AG04449 (cell line): ENCODE measurements at regions not wholly inside any gene's neighbourhood (a gene's known extent, or its start where the extent isn't known, plus 50 kb on each side); places are given as distances from the start of the nearest gene placed in this dataset.
"Not testable (repeated sequence)": the region's sequence is repeated elsewhere in the genome, so short reads cannot be mapped to it uniquely, and the experiment has no call there.

ENCODE experiments used
- CTCF ChIA-PET: fragments of 350-600 bp; formaldehyde crosslinking; extraction: SDS; loops from one replicate; lab custom pipeline; 2021; ENCODE audit warnings: antibody characterized with exemption; lab: Yijun Ruan, JAX
- POLR2A ChIA-PET: fragments of 400-600, 350-600 bp; formaldehyde crosslinking; extraction: SDS; loops from one replicate; lab custom pipeline; 2020; ENCODE audit warnings: antibody characterized with exemption, inconsistent platforms; lab: Yijun Ruan, JAX
- DNase-seq: peaks from one replicate; pipeline ENCODE4 v3.0.0-alpha.2; 2010; ENCODE audit warnings: low read depth, low spot score
- H3K4me3 ChIP-seq: 2 replicates; pipeline ENCODE4 v1.5.1; 2011; ENCODE audit warnings: low read depth, mild to moderate bottlenecking, control low read depth, low read length
- TF ChIP-seq, protein P1 (sequence below): IDR thresholded peaks from one replicate; pipeline ENCODE4 v1.5.1; 2011; ENCODE audit warnings: mild to moderate bottlenecking, moderate library complexity, low read length, control low read depth, inconsistent platforms; ENCODE audit not compliant: insufficient read depth; ENCODE audit errors: missing control alignments

DNA sequence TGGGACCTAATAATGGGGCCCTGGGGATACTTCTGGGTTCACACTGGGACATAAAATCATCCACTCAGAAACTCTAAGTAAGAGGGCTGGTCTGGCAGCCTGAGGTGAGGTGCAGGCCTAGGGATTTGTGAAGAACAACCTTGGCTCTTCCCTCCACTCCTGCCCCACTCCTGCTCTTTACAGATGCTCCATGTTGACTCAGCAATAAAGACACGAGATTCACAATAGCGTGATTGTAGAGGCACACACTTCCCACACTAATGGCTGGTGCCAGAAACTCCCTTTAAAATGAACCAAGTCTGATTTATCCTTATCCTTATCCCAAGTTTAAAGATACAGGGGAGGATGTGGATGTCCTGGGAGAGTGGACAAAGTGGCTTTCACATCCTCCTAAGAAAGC, 228.2 kb downstream of the ACTR3 start:
- ChIA-PET POLR2A (no interaction called here), CTCF (no interaction called here)
- DNase-seq = no peak
- TF ChIP-seq, protein P1, sequence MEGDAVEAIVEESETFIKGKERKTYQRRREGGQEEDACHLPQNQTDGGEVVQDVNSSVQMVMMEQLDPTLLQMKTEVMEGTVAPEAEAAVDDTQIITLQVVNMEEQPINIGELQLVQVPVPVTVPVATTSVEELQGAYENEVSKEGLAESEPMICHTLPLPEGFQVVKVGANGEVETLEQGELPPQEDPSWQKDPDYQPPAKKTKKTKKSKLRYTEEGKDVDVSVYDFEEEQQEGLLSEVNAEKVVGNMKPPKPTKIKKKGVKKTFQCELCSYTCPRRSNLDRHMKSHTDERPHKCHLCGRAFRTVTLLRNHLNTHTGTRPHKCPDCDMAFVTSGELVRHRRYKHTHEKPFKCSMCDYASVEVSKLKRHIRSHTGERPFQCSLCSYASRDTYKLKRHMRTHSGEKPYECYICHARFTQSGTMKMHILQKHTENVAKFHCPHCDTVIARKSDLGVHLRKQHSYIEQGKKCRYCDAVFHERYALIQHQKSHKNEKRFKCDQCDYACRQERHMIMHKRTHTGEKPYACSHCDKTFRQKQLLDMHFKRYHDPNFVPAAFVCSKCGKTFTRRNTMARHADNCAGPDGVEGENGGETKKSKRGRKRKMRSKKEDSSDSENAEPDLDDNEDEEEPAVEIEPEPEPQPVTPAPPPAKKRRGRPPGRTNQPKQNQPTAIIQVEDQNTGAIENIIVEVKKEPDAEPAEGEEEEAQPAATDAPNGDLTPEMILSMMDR = no peak
- H3K4me3 ChIP-seq = no peak overlapping the region

DNA sequence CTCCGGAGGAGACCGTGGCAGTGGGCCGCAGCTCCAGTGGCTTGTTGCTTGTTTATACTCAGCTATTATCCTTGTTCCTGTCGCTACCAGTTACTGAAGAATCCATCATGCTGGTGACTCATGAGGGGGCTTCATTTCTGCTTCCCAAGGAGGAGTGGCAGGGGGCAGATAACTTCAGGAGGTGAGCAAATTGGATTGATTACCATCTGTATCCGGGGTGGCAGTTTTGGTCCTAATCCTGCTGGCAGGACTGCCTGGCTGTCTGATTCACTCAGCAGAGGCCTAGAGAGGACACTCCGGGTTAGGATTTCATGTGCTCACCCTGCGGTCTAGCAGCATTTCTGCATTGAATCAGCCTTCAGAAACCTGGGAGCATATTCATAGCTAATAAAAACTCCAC, 230.0 kb downstream of the ACTR3 start:
- no peak overlapping the region for H3K4me3 ChIP-seq
- ChIA-PET CTCF (no interaction called here), POLR2A (no interaction called here)
- no peak for DNase-seq
- TF ChIP-seq, protein P1 = no peak

DNA sequence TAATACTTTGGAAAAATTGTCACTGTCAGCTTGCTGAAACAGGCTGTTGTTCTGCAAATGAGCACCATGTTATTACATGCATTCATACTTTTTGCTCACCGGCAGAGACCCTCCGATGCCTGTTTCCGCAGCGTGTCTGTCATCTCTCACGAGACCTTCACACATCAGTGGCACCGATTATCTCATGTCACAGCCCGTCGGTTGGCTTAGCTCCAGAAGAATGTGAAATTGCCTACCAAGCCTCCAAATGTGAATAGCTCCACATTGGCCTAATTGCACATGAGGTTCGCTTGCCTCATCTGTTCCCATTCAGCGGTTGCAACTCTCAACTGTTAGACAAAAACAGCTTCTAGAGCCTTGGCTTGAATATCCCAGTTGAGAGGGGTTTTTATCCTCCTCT, 233.0 kb downstream of the ACTR3 start:
- ChIA-PET CTCF (no interaction called here), POLR2A (no interaction called here)
- TF ChIP-seq, protein P1 = no peak
- H3K4me3 ChIP-seq = no peak overlapping the region
- no peak for DNase-seq

DNA sequence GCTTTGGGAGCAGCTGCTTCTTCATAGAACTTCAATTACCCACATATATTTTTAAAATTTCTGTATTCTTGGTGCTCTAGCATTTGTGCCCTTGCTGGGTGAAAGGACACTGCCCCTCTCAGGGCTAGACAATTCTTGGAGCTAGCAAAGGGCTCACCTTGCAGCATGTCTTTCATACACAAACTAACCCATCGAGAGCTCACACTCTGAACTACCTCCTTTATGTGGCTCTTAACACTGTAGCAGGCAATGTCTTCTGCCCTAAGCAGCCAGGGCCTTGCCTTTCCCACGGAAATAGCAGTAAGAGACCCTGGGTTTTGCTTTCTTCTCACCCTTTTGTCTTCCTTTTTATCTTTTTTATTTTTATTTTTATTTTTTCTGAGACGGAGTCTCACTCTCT, 234.0 kb downstream of the ACTR3 start:
- ChIA-PET CTCF (no interaction called here), POLR2A (no interaction called here)
- no peak overlapping the region for H3K4me3 ChIP-seq
- no peak for DNase-seq
- TF ChIP-seq, protein P1 = no peak

DNA sequence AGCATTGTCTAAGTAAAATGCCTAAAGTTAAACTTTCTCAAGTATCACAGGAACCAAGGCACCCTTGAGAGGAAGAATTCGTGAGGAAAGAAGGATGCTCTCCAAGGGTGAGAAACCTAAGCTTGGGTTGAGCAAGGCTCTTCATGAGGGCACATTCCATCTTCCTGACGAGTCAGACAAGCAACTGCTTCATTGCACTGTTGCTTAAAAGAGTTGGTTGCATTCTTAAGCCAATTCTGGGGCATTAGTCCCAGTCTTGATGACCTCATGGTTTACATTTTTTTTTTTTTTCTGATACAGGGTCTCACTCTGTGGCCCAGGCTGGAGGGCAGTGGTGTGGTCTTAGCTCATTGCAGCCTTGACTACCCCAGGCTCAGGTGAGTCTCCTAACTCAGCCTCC, 237.5 kb downstream of the ACTR3 start:
- POLR2A ChIA-PET = no interaction called here
- CTCF ChIA-PET = no interaction called here
- no peak for DNase-seq
- no peak overlapping the region for H3K4me3 ChIP-seq
- TF ChIP-seq, protein P1 = no peak

DNA sequence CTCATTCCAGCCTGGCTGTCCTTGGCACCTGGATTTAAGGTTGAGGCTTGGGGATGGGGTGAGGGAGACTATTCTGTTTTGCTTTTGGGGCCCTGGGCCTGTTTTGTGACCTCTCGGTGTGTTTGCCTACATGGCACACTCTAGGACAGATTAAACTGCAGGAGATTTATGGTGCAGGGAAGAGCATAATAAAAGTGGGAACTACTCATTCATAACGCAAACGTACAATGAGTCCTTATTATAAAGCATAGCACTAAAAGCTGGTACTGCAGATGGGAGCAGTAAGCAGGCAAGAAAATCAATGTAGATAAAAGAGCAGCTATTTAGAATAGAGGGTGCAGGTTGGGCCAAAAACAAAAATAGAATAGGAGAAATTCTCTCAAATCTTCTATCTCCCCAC, 238.4 kb downstream of the ACTR3 start:
- TF ChIP-seq, protein P1 = no peak
- no peak overlapping the region for H3K4me3 ChIP-seq
- DNase-seq = no peak
- ChIA-PET CTCF (no interaction called here), POLR2A (no interaction called here)

DNA sequence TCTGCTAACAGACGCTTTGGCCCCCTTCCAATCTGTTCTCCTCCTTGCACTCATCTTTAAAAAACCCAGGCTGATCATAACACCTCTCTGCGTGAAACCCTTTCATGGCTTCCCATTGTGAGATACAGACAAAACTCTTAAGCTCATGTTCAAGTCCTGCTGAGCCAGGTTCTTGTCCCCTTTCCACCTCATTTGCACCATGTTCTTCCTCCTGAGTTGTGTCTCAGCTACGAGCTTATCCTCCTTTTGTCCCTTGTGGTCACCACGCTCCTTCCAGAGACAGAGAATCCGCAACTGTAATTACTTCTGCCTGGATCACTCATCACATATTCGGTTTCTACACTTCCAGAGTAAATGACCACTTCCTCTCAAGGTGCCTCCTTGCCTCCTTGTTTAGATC, 238.8 kb downstream of the ACTR3 start:
- DNase-seq = no peak
- ChIA-PET CTCF (no interaction called here), POLR2A (no interaction called here)
- TF ChIP-seq, protein P1 = no peak
- H3K4me3 ChIP-seq = no peak overlapping the region

DNA sequence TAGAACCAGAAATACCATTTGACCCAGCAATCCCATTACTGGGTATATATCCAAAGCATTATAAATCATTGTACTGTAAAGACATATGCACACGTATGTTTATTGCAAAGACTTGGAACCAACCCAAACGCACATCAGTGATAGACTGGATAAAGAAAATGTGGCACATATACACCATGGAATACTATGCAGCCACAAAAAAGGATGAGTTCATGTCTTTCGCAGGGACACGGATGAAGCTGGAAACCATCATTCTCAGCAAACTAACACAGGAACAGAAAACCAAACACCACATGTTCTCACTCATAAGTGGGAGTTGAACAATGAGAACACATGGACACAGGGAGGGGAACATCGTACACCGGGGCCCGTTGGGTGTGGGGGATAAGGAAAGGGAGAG, 242.2 kb downstream of the ACTR3 start:
- CTCF ChIA-PET, H3K4me3 ChIP-seq, DNase-seq, POLR2A ChIA-PET: not testable (repeated sequence)
